HepG2 (cell line): ENCODE measurements at regions not wholly inside any gene's neighbourhood (a gene's known extent, or its start where the extent isn't known, plus 50 kb on each side); places are given as distances from the start of the nearest gene placed in this dataset.

Source experiments
- ATAC-seq: fragments of 200-7000 bp; cut with Tn5 transposase; 3 replicates; pipeline ENCODE4 v1.9.1; 2020; ENCODE audit warnings: mild to moderate bottlenecking, moderate library complexity
- BruUV-seq: library from RNA; stranded (reverse); fragments of 400-500 nt; replicated peaks from 2 replicates; lab custom pipeline; 2021; lab: Mats Ljungman, UMichigan
- CTCF ChIA-PET: fragments of 300-600 bp; formaldehyde crosslinking; extraction: SDS; loops from one replicate; lab custom pipeline; 2021; ENCODE audit warnings: low total read pairs, inconsistent platforms, low intra/inter-chr PET ratio; lab: Yijun Ruan, JAX
- POLR2A ChIA-PET: fragments of 350-600 bp; sonication (Branson Sonifier 250); formaldehyde crosslinking; loops from one replicate; lab custom pipeline; 2020; ENCODE audit warnings: antibody characterized with exemption, inconsistent platforms; lab: Yijun Ruan, JAX
- DNase-seq: peaks from one replicate; pipeline ENCODE4 v3.0.0-alpha.2; 2015; ENCODE audit warnings: low spot score
- FAIRE-seq: peaks from 3 replicates; lab custom pipeline; 2011; peaks lifted over from hg19 to GRCh38; lab: Jason Lieb, UNC
- H2AFZ ChIP-seq: one replicate; pipeline ENCODE4 v1.6.1; 2011; ENCODE audit warnings: low read length, inconsistent platforms
- H3K27ac ChIP-seq: fragments of 300-600 bp; 3 replicates; pipeline ENCODE4 v1.8.0; 2011; ENCODE audit warnings: mixed run types, mild to moderate bottlenecking, mixed read lengths, low read length, inconsistent platforms; ENCODE audit not compliant: insufficient read depth; ENCODE audit errors: extremely low read length
- H3K27me3 ChIP-seq, 2 experiments: fragments of 200-600 bp in 1 of 2; 2 replicates in 1 of 2; 3 replicates in 1 of 2; pipeline versions ENCODE4 v1.6.0 to v1.8.0; 2011; ENCODE audit warnings: low read length in 2 of 2, mild to moderate bottlenecking in 2 of 2, moderate library complexity in 2 of 2, inconsistent platforms in 1 of 2; ENCODE audit not compliant: insufficient read depth in 2 of 2, control insufficient read depth in 1 of 2
- H3K36me3 ChIP-seq, 2 experiments: fragments of 200-600 bp in 1 of 2; replicated peaks in 1 of 2; 2 replicates in 1 of 2; 3 replicates in 1 of 2; pipeline versions ENCODE4 v1.5.1 to v1.8.0; 2011; ENCODE audit warnings: low read length in 2 of 2, inconsistent platforms in 1 of 2; ENCODE audit not compliant: insufficient read depth in 2 of 2, control insufficient read depth in 1 of 2
- H3K4me1 ChIP-seq: 2 replicates; pipeline ENCODE4 v1.5.1; 2012; ENCODE audit warnings: low read length, inconsistent platforms; ENCODE audit not compliant: insufficient read depth
- H3K4me2 ChIP-seq: 2 replicates; pipeline ENCODE4 v1.6.0; 2011; ENCODE audit warnings: low read depth, low read length, inconsistent platforms
- H3K4me3 ChIP-seq, 3 experiments: fragments of 200-600 bp in 1 of 3; sonication (generic), shearing (Covaris generic) in 1 of 3; replicated peaks in 1 of 3; 2 replicates each; pipeline ENCODE4 v1.5.1; 2011 to 2016; ENCODE audit warnings: low read length in 3 of 3, inconsistent platforms in 2 of 3, low read depth in 2 of 3, mild to moderate bottlenecking in 2 of 3, control low read depth in 1 of 3, mixed read lengths in 1 of 3; ENCODE audit not compliant: insufficient read depth in 1 of 3
- H3K79me2 ChIP-seq: one replicate; pipeline ENCODE4 v1.6.1; 2011; ENCODE audit warnings: low read length, inconsistent platforms; ENCODE audit not compliant: insufficient read depth
- H3K9ac ChIP-seq: 2 replicates; pipeline ENCODE4 v1.6.0; 2011; ENCODE audit warnings: mild to moderate bottlenecking, low read depth, low read length, inconsistent platforms; ENCODE audit not compliant: insufficient read depth
- H3K9me3 ChIP-seq: 2 replicates; pipeline ENCODE4 v1.5.1; 2012; ENCODE audit warnings: mild to moderate bottlenecking, low read length
- H4K20me1 ChIP-seq: 2 replicates; pipeline ENCODE4 v1.6.0; 2011; ENCODE audit warnings: inconsistent platforms, mild to moderate bottlenecking, low read length, moderate library complexity; ENCODE audit not compliant: insufficient read depth
- BATF2 ChIP-seq: sonication (generic); formaldehyde crosslinking; IDR thresholded peaks from 2 replicates; pipeline ENCODE4 v1.8.0; 2022; ENCODE audit warnings: mild to moderate bottlenecking, missing genetic modification reagents, moderate library complexity
- CEBPG ChIP-seq: IDR thresholded peaks from 2 replicates; pipeline ENCODE4 v1.6.1; 2016
- CSRNP1 ChIP-seq: sonication (generic); formaldehyde crosslinking; IDR thresholded peaks from 2 replicates; pipeline ENCODE4 v1.8.1; 2023; ENCODE audit warnings: mild to moderate bottlenecking, missing genetic modification reagents
- ETV6 ChIP-seq: sonication (generic); formaldehyde crosslinking; conservative IDR thresholded peaks from 2 replicates; pipeline ENCODE4 v1.4.0; 2020; ENCODE audit warnings: missing genetic modification reagents
- HHEX ChIP-seq: IDR thresholded peaks from 2 replicates; pipeline ENCODE4 v1.6.1; 2016; ENCODE audit warnings: control low read depth
- IKZF5 ChIP-seq: IDR thresholded peaks from 2 replicates; pipeline ENCODE4 v1.6.1; 2018; ENCODE audit warnings: missing genetic modification reagents, mild to moderate bottlenecking, missing compliant biosample characterization
- MLX ChIP-seq: IDR thresholded peaks from 2 replicates; pipeline ENCODE4 v1.6.1; 2016
- MXI1 ChIP-seq: IDR thresholded peaks from 3 replicates; pipeline ENCODE4 v1.6.1; 2012; ENCODE audit warnings: low read depth, low read length, inconsistent platforms, borderline replicate concordance
- NCOA1 ChIP-seq: sonication (generic); formaldehyde crosslinking; IDR thresholded peaks from 2 replicates; pipeline ENCODE4 v1.9.0; 2021; ENCODE audit warnings: missing genetic modification reagents
- THAP7 ChIP-seq: sonication (generic); formaldehyde crosslinking; IDR thresholded peaks from 2 replicates; pipeline ENCODE4 v1.8.1; 2023; ENCODE audit warnings: mild to moderate bottlenecking, missing genetic modification reagents
- ZFP91 ChIP-seq: sonication (generic); formaldehyde crosslinking; IDR thresholded peaks from 2 replicates; pipeline ENCODE4 v1.9.0; 2022; ENCODE audit warnings: missing genetic modification reagents, mild to moderate bottlenecking, borderline replicate concordance
- ZNF235 ChIP-seq: sonication (generic); formaldehyde crosslinking; IDR thresholded peaks from 2 replicates; pipeline ENCODE4 v1.8.1; 2023; ENCODE audit warnings: mild to moderate bottlenecking, missing genetic modification reagents, borderline replicate concordance
- ZNF777 ChIP-seq: sonication (generic); formaldehyde crosslinking; IDR thresholded peaks from 2 replicates; pipeline ENCODE4 v1.4.0; 2020; ENCODE audit warnings: missing genetic modification reagents
- WGBS: methylation state at CpG from one replicate; pipeline ENCODE4 v1.1.6; 2017; ENCODE audit warnings: low lambda C conversion rate; 5-methylcytosine and 5-hydroxymethylcytosine counted together
- in situ Hi-C: cut with HindIII; loops from 2 replicates; pipeline ENCODE4 v1.10.0; 2017; ENCODE audit warnings: low pct_unique_long_range_greater_than_20kb; ENCODE audit not compliant: extremely low pct_ligation_motif_present
- intact Hi-C: fragments of 100-400 bp; cut with micrococcal nuclease; formaldehyde crosslinking; loops from one replicate; pipeline ENCODE4 v1.10.0; 2022; ENCODE audit not compliant: unreplicated experiment

- TF ChIP-seq ZFP91 (CRISPR knock-in tag) (no peak), ETV6 (no peak)
Measured at GRCh38 chr3:40989141-40990061, 209.9 kb upstream of the CTNNB1 start (continued).

- WGBS: 0% methylated on average over 1 of the region's 1 CpG
- ChIA-PET POLR2A (no interaction called here), CTCF (no interaction called here)
- no TSS peak for BruUV-seq
- no peaks in the 10 kb centered on the region for H4K20me1 ChIP-seq
- ATAC-seq (no peak), FAIRE-seq (no peak), DNase-seq (no peak)
- H3K27me3 ChIP-seq: no peaks in the 10 kb centered on the region; a peak in 1 of 5 replicates
- no peak overlapping the region for H3K9ac ChIP-seq
- H3K4me3 ChIP-seq: no peak overlapping the region
- H3K79me2 ChIP-seq: no peaks in the 10 kb centered on the region
- in situ Hi-C loops (no loop called here), intact Hi-C loops (no loop called here)
- H3K36me3 ChIP-seq: no peaks in the 10 kb centered on the region
- no peak overlapping the region for H3K4me2 ChIP-seq
- peaks cover 9% of the 10 kb centered on the region; the same call in 1 of the 2 replicates for H3K4me1 ChIP-seq
- H2AFZ ChIP-seq: no peak overlapping the region
- no peak for TF ChIP-seq ZNF777 (CRISPR knock-in tag)
- no peak for TF ChIP-seq BATF2 (CRISPR knock-in tag)
- TF ChIP-seq THAP7: no peak
- TF ChIP-seq IKZF5 (CRISPR knock-in tag): no peak
- no peak for TF ChIP-seq MLX (CRISPR knock-in tag)
- TF ChIP-seq MXI1: no peak
- TF ChIP-seq CEBPG: no peak
- no peak for TF ChIP-seq NCOA1 (CRISPR knock-in tag)
- TF ChIP-seq ZNF235 (CRISPR knock-in tag): no peak
- no peak for TF ChIP-seq HHEX (CRISPR knock-in tag)
- TF ChIP-seq CSRNP1 (CRISPR knock-in tag): no peak
- no peak overlapping the region for H3K27ac ChIP-seq
- no peaks in the 10 kb centered on the region for H3K9me3 ChIP-seq
Measured at GRCh38 chr3:40990062-40990456, 209.2 kb upstream of the CTNNB1 start.
